Dendritic cell treated with granulocyte-macrophage colony-stimulating factor and Interleukin-4, amounts not matched to agents 40 ng/mL and 50 ng/mL, for 4 days (primary cell): ENCODE measurements at regions not wholly inside any gene's neighbourhood (a gene's known extent, or its start where the extent isn't known, plus 50 kb on each side); places are given as distances from the start of the nearest gene placed in this dataset.

Experiments used
- H3K27ac Mint-ChIP-seq: one replicate; pipeline ENCODE4 v1.8.0; 2022; ENCODE audit warnings: mild to moderate bottlenecking, mixed read lengths
- H3K27me3 Mint-ChIP-seq: one replicate; pipeline ENCODE4 v1.8.0; 2022; ENCODE audit warnings: mild to moderate bottlenecking, mixed read lengths
- H3K36me3 Mint-ChIP-seq: one replicate; pipeline ENCODE4 v1.8.0; 2022; ENCODE audit warnings: low read depth, mixed read lengths
- H3K4me1 Mint-ChIP-seq: one replicate; pipeline ENCODE4 v1.8.0; 2022; ENCODE audit warnings: low read depth, mixed read lengths
- H3K4me3 Mint-ChIP-seq: one replicate; pipeline ENCODE4 v1.8.0; 2022; ENCODE audit warnings: mild to moderate bottlenecking, moderate library complexity, mixed read lengths
- H3K9me3 Mint-ChIP-seq: one replicate; pipeline ENCODE4 v1.8.0; 2022; ENCODE audit warnings: mixed read lengths
- intact Hi-C: fragments of 100-400 bp; cut with micrococcal nuclease; formaldehyde crosslinking; loops from one replicate; pipeline ENCODE4 v1.15.0; 2022

DNA sequence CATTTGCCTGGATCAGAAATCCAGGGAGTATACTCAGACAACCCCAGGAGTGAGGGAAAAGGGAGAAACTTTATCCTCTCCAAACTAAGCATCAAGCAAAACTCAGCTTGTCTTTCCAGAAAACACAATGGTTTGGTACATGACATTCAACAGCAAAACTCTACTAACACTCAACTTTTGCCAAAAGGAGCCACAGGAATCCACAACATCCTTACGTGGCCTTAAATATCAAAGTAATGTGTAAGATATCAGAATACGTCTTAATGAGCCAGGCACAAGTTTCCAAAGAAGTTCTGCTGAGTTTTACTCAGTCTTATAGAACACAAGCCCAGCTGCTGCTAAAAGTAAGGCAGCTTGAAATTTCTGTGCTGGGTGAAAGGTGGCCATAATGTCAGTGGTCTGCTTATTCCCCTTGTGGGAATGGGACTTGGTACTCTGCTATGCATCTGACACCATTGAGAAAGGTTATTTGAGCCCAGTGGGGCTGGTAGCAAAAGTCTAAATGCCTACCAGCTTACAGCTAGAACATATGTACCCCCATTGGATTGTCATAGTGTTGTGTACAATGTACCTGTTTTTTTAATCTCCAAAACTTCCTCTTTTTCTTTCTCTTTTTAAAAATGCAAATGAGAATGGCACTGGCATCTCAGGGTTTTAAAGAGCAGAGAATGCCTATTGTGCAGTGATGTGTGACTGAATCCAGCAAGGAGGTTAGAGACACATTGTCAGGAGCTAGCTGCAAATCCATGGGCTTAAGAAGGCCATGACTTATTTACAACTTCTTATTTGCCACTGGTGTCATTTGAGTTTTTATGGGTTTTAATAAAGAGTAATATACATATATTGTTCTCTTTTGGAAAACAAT lies 62.0 kb upstream of the ST6GALNAC3 start:
- Mint-ChIP-seq H3K9me3 (no peaks in the 10 kb centered on the region), H3K36me3 (no peaks in the 10 kb centered on the region), H3K27ac (no peak overlapping the region), H3K27me3 (no peaks in the 10 kb centered on the region), H3K4me1 (no peaks in the 10 kb centered on the region), H3K4me3 (no peak overlapping the region)
- intact Hi-C loops, result no loop called here

DNA sequence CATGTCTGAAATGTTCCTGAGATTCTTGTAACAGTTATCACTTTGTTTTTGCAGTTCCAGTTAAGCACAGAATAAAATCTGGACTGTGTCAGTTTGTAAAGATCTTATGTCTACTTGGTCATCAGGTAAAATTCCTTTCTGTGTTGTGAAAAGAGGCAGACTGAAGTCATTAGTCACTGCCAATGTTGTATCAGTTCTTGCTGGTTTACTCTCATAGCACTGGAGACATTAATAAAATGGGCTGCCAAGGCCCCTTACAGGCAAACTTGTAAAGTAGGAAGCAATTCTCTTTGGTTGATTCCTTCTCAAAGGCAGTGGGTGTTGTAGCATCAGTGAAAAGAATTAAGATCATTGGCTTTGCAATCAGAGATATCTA lies 61.4 kb upstream of the ST6GALNAC3 start:
- intact Hi-C loops, result no loop called here
- Mint-ChIP-seq H3K4me1 (no peaks in the 10 kb centered on the region), H3K4me3 (no peak overlapping the region), H3K36me3 (no peaks in the 10 kb centered on the region), H3K27me3 (no peaks in the 10 kb centered on the region), H3K27ac (no peak overlapping the region), H3K9me3 (no peaks in the 10 kb centered on the region)

DNA sequence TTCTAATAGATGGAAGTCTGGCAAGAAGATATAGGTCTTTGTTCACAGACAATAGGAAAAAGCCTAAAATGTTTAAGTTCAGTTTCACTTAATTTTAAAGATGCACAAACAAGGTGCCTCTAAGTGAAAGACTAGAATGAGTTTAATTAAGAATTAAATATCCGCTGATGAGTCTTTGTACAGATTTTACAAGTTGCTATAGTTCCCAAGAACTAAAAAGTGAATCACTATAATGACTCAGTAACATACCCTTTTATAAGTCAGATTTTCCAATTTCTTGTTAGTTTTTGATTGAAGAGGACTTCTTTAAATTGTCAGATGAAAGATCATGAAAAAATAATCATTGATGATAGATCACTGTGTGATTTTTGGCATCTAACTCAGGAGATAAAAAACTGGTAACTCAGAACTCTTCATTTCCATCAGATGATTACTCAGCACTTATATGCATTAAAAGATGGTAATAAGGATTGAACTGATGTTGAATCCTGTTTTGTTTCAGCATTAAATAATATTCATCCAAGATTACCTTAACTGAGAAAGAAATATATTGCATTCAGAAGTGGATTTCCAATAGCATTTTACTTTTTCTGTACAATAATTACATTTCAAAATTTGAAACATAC lies 59.0 kb upstream of the ST6GALNAC3 start:
- Mint-ChIP-seq H3K4me1 (no peaks in the 10 kb centered on the region), H3K27me3 (no peaks in the 10 kb centered on the region), H3K36me3 (no peaks in the 10 kb centered on the region), H3K4me3 (no peak overlapping the region), H3K27ac (no peak overlapping the region), H3K9me3 (no peaks in the 10 kb centered on the region)
- intact Hi-C loops, result no loop called here

DNA sequence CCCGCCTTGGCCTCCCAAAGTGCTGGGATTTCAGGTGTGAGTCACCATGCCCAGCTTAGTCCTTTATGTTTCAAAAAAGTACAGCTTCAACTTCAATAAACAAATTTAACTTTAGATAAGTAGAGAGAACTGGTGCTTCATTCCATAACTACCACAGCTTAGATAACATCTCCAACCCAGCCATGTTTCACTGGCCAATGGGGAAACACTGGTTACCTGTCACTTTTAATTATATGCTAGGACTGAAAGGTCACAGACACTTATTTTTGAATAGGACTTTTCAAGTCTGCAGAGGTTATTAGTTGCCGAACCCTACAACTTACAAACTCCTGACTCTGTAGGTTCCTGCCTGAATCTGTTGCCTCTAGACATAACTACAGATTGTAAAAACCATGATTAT lies 56.5 kb upstream of the ST6GALNAC3 start:
- H3K27ac Mint-ChIP-seq, result no peak overlapping the region
- intact Hi-C loops, result no loop called here
- no peak overlapping the region for H3K4me3 Mint-ChIP-seq
- no peaks in the 10 kb centered on the region for H3K4me1 Mint-ChIP-seq
- no peaks in the 10 kb centered on the region for H3K36me3 Mint-ChIP-seq
- no peaks in the 10 kb centered on the region for H3K9me3 Mint-ChIP-seq
- no peaks in the 10 kb centered on the region for H3K27me3 Mint-ChIP-seq

DNA sequence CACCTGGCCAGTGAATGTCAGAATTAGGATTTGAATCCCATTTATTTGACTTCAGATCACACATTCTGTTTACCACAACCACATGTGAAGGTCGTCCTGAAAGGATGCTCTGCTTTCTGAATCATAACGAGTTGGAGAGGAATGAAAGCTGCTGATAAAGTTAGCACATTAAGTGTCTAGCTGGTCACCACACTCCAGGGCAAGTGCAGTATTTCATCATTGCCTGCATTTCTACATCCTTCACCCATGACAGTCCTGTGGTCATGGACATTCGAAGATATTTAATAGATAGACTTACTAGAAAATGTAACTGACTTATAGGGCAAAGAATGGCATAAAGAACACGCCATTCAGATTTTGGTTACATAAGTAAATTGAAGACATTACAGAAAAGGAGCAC lies 52.7 kb upstream of the ST6GALNAC3 start:
- no peak overlapping the region for H3K4me3 Mint-ChIP-seq
- H3K27me3 Mint-ChIP-seq, result no peaks in the 10 kb centered on the region
- intact Hi-C loops, result no loop called here
- H3K4me1 Mint-ChIP-seq, result no peaks in the 10 kb centered on the region
- no peaks in the 10 kb centered on the region for H3K9me3 Mint-ChIP-seq
- H3K36me3 Mint-ChIP-seq, result no peaks in the 10 kb centered on the region
- H3K27ac Mint-ChIP-seq, result no peak overlapping the region

DNA sequence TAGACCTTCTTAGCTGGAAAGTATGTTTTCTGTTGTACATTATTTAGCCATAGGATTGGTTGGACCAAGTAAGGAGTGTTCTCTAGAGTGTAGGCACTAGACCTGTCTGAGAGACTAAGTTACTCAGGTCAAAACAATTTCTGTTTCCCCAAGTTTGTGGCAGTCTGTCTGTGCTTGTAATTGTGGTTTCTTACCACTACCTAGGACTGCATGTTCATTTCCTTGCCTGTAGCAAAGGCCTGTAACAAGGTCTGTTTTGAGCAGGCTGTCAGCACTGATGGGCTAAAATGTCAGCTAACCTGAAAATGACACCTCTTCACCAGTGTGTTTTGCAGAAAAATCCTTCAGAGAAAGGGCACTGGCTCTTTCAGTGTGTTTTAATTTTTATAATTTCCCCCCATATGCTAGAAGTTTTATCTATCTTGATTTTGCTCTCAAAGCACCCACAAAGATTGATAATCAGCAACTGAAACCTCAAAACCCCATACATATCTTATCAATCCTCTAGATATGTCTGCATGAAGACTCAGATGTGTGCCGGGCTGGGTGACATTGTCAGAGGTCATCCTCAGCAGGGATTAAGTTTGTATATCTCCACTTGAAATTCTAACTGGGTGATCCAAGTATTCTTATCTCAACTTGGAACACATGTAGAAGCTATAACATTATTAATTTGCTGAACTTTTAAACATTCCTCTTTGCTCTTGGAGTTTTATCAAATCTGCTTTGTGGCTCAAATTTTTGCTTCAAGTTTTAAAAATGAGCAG lies 50.7 kb upstream of the ST6GALNAC3 start:
- no peak overlapping the region for H3K27ac Mint-ChIP-seq
- no peaks in the 10 kb centered on the region for H3K9me3 Mint-ChIP-seq
- no peak overlapping the region for H3K4me3 Mint-ChIP-seq
- no peaks in the 10 kb centered on the region for H3K4me1 Mint-ChIP-seq
- no peaks in the 10 kb centered on the region for H3K27me3 Mint-ChIP-seq
- intact Hi-C loops, result no loop called here
- no peaks in the 10 kb centered on the region for H3K36me3 Mint-ChIP-seq
